ENCODE measurements at regions not wholly inside any gene's neighbourhood (a gene's known extent, or its start where the extent isn't known, plus 50 kb on each side); places are given as distances from the start of the nearest gene placed in this dataset.

- no peak for TF ChIP-seq EZH2 (IDR thresholded peaks at IDR 0.05; ENCODE audit: insufficient read depth, poor library complexity, severe bottlenecking)
- TF ChIP-seq EZH2phosphoT487 (IDR thresholded peaks at IDR 0.05; ENCODE audit: insufficient read depth, low read depth): no peak
Measured at GRCh38 chr17:20703781-20704180, 124.3 kb downstream of the CDRT15L2 start.

Data from GM23248 (cell line).